ENCODE measurements at regions not wholly inside any gene's neighbourhood (a gene's known extent, or its start where the extent isn't known, plus 50 kb on each side); places are given as distances from the start of the nearest gene placed in this dataset.

DNA sequence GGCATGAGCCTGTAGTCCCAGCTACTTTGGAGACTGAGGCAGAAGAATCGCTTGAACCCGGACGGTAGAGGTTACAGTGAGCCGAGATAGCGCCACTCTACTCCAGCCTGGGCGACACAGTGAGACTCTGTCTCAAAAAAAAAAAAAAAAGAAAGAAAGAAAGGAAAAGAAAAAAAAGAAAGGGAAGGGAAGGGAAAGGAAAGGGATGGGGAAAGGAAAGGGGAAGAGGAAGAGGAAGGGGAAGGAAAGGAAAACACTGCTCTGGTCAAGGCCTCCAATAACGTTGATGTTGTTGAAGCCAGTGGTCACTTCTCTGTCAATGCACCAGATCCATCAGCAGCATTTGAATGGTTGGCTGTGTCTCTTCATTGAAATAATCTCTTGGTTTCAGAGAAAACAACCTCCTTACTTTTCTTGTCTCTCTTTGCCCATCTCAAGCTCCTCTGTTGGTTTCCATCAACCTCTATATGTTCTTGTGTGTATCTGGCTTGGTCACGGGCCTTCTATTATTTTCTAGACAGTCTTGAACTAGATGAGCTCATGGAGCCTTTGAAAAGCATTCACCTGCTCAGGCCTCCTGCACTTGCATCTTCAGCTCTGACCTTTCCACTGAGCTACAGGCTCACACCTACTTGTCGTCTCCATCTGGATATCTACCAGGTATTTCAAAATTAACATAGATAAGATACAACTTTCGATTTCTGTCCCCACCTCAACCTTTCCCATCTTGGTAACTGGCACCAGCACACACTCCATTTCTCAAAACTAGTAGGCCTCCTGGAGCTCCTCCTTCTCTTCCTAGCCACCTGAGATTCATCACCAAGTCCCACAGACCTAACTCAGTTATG is 69.4 kb upstream of the LAPTM4A start:
- no peaks in the 10 kb centered on the region for H3K9me3 ChIP-seq (ENCODE audit: control insufficient read depth, insufficient read depth, low read depth, low read length)
- H2AFZ ChIP-seq (ENCODE audit: low read length) = no peak overlapping the region
- H3K27me3 ChIP-seq (ENCODE audit: control insufficient read depth, insufficient read depth, low read length) = peaks cover 13% of the 10 kb centered on the region
- no peak overlapping the region for H3K4me2 ChIP-seq (ENCODE audit: extremely low read depth, insufficient read depth, low read length)
- H3K9ac ChIP-seq (ENCODE audit: insufficient read depth, low read length) = no peak overlapping the region
- H3K36me3 ChIP-seq (ENCODE audit: control insufficient read depth, insufficient read depth, low read length) = no peaks in the 10 kb centered on the region
- H4K20me1 ChIP-seq (ENCODE audit: control insufficient read depth, extremely low read depth, insufficient read depth, low read length) = no peaks in the 10 kb centered on the region
- no peak overlapping the region for H3K27ac ChIP-seq (ENCODE audit: insufficient read depth, low read length)
- TF ChIP-seq, protein P1, sequence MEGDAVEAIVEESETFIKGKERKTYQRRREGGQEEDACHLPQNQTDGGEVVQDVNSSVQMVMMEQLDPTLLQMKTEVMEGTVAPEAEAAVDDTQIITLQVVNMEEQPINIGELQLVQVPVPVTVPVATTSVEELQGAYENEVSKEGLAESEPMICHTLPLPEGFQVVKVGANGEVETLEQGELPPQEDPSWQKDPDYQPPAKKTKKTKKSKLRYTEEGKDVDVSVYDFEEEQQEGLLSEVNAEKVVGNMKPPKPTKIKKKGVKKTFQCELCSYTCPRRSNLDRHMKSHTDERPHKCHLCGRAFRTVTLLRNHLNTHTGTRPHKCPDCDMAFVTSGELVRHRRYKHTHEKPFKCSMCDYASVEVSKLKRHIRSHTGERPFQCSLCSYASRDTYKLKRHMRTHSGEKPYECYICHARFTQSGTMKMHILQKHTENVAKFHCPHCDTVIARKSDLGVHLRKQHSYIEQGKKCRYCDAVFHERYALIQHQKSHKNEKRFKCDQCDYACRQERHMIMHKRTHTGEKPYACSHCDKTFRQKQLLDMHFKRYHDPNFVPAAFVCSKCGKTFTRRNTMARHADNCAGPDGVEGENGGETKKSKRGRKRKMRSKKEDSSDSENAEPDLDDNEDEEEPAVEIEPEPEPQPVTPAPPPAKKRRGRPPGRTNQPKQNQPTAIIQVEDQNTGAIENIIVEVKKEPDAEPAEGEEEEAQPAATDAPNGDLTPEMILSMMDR (conservative IDR thresholded peaks at IDR 0.05 in 1 of 2, IDR thresholded peaks at IDR 0.05 in 1 of 2; ENCODE audit: low read depth in 1 of 2, low read length in 2 of 2) = no peak
- TF ChIP-seq EZH2 (IDR thresholded peaks at IDR 0.05; ENCODE audit: low read length, missing control alignments) = no peak
- DNase-seq (ENCODE audit: low read depth in 2 of 2) = no peak
- no peak overlapping the region for H3K4me3 ChIP-seq (replicated peaks in 1 of 4; ENCODE audit: control extremely low read depth in 1 of 4, insufficient read depth in 1 of 4, low read depth in 3 of 4, low read length in 4 of 4)
- H3K79me2 ChIP-seq (ENCODE audit: control insufficient read depth, insufficient read depth, low read length) = no peaks in the 10 kb centered on the region
- no peaks in the 10 kb centered on the region for H3K4me1 ChIP-seq (ENCODE audit: control insufficient read depth, extremely low read depth, insufficient read depth, low read length)

DNA sequence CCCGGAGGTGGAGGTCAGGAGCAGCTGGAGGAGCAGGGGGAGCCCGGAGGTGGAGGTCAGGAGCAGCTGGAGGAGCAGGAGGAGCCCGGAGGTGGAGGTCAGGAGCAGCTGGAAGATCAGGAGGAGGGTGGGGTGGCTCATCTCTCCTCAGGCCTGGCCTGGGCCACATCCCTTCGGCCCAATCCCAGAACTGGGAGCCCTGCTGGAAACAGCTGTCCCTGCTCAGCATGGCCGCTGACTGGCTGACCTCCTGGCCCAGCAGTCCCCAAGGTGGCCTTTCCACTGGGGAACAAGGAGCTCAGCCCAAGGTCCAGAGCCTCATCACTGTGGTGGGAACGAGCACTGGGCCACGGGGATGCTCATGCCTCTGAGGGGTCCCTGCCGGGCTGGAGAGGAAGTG is 66.6 kb upstream of the LAPTM4A start:
- Histone ChIP-seq H3K4me1 (ENCODE audit: control insufficient read depth, extremely low read depth, insufficient read depth, low read length) (no peaks in the 10 kb centered on the region), H3K27ac (ENCODE audit: insufficient read depth, low read length) (no peak overlapping the region), H2AFZ (ENCODE audit: low read length) (no peak overlapping the region), H3K4me2 (ENCODE audit: extremely low read depth, insufficient read depth, low read length) (no peak overlapping the region), H3K27me3 (ENCODE audit: control insufficient read depth, insufficient read depth, low read length) (peaks cover 12% of the 10 kb centered on the region), H4K20me1 (ENCODE audit: control insufficient read depth, extremely low read depth, insufficient read depth, low read length) (no peaks in the 10 kb centered on the region), H3K9me3 (ENCODE audit: control insufficient read depth, insufficient read depth, low read depth, low read length) (no peaks in the 10 kb centered on the region), H3K79me2 (ENCODE audit: control insufficient read depth, insufficient read depth, low read length) (no peaks in the 10 kb centered on the region), H3K9ac (ENCODE audit: insufficient read depth, low read length) (no peak overlapping the region), H3K36me3 (ENCODE audit: control insufficient read depth, insufficient read depth, low read length) (no peaks in the 10 kb centered on the region), H3K4me3 (replicated peaks in 1 of 4; ENCODE audit: control extremely low read depth in 1 of 4, insufficient read depth in 1 of 4, low read depth in 3 of 4, low read length in 4 of 4) (no peak overlapping the region)
- no peak for TF ChIP-seq EZH2 (IDR thresholded peaks at IDR 0.05; ENCODE audit: low read length, missing control alignments)
- TF ChIP-seq, protein P1 (conservative IDR thresholded peaks at IDR 0.05 in 1 of 2, IDR thresholded peaks at IDR 0.05 in 1 of 2; ENCODE audit: low read depth in 1 of 2, low read length in 2 of 2) = no peak
- DNase-seq (ENCODE audit: low read depth in 2 of 2) = no peak

DNA sequence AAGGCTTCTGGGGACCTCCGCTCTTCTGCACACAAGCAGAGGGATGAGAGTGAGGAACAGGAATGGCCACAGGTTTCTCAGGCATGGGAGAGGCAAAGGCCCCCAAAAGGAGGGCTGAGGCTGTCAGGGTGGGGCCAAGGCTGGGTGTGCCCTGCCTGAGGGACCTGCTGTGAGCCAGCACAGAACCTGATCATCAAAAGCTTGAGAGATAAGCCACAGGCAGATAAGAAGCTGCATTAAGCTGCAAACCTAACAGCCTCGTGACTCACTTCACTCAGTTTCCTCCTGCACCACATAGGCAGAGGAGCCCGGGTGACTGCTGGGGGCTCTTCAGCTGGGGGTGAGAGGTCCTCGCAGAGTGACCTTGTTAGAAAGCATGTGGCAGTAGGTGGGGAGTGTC is 64.5 kb upstream of the LAPTM4A start:
- no peak for DNase-seq (ENCODE audit: low read depth in 2 of 2)
- TF ChIP-seq, protein P1 (conservative IDR thresholded peaks at IDR 0.05 in 1 of 2, IDR thresholded peaks at IDR 0.05 in 1 of 2; ENCODE audit: low read depth in 1 of 2, low read length in 2 of 2) = no peak
- no peak for TF ChIP-seq EZH2 (IDR thresholded peaks at IDR 0.05; ENCODE audit: low read length, missing control alignments)
- H3K9ac ChIP-seq (ENCODE audit: insufficient read depth, low read length) = no peak overlapping the region
- no peaks in the 10 kb centered on the region for H3K4me1 ChIP-seq (ENCODE audit: control insufficient read depth, extremely low read depth, insufficient read depth, low read length)
- H3K9me3 ChIP-seq (ENCODE audit: control insufficient read depth, insufficient read depth, low read depth, low read length) = no peaks in the 10 kb centered on the region
- H3K36me3 ChIP-seq (ENCODE audit: control insufficient read depth, insufficient read depth, low read length) = no peaks in the 10 kb centered on the region
- H4K20me1 ChIP-seq (ENCODE audit: control insufficient read depth, extremely low read depth, insufficient read depth, low read length) = no peaks in the 10 kb centered on the region
- no peak overlapping the region for H3K4me2 ChIP-seq (ENCODE audit: extremely low read depth, insufficient read depth, low read length)
- H2AFZ ChIP-seq (ENCODE audit: low read length) = no peak overlapping the region
- H3K27me3 ChIP-seq (ENCODE audit: control insufficient read depth, insufficient read depth, low read length) = no peaks in the 10 kb centered on the region
- no peak overlapping the region for H3K4me3 ChIP-seq (replicated peaks in 1 of 4; ENCODE audit: control extremely low read depth in 1 of 4, insufficient read depth in 1 of 4, low read depth in 3 of 4, low read length in 4 of 4)
- H3K27ac ChIP-seq (ENCODE audit: insufficient read depth, low read length) = no peak overlapping the region
- H3K79me2 ChIP-seq (ENCODE audit: control insufficient read depth, insufficient read depth, low read length) = no peaks in the 10 kb centered on the region
